Cardiac muscle cell (in vitro differentiated cells and primary cell): ENCODE measurements at regions not wholly inside any gene's neighbourhood (a gene's known extent, or its start where the extent isn't known, plus 50 kb on each side); places are given as distances from the start of the nearest gene placed in this dataset.

Experiments
- DNase-seq, 2 donors: peaks; one replicate each; pipeline versions ENCODE4 v3.0.0 to v3.0.0-alpha.2; 2010 to 2017; ENCODE audit warnings: low read depth in 1 of 2, low spot score in 1 of 2
- H3K27ac ChIP-seq: fragments of 200-600 bp; sonication (generic); 2 replicates; pipeline ENCODE4 v1.5.1; 2016
- H3K27me3 ChIP-seq: fragments of 200-600 bp; sonication (generic); 2 replicates; pipeline ENCODE4 v1.6.0; 2016; ENCODE audit warnings: control low read depth
- H3K36me3 ChIP-seq: fragments of 200-600 bp; sonication (generic); 2 replicates; pipeline ENCODE4 v1.5.1; 2016; ENCODE audit warnings: control low read depth
- H3K4me1 ChIP-seq: fragments of 200-600 bp; sonication (generic); 2 replicates; pipeline ENCODE4 v1.8.1; 2017; ENCODE audit warnings: low read depth, mild to moderate bottlenecking, mixed run types
- H3K4me3 ChIP-seq: fragments of 200-600 bp; sonication (generic); 2 replicates; pipeline ENCODE4 v1.5.1; 2016; ENCODE audit warnings: mild to moderate bottlenecking
- H3K9me3 ChIP-seq: fragments of 200-600 bp; sonication (generic); 2 replicates; pipeline ENCODE4 v1.5.1; 2017; ENCODE audit warnings: low read depth, mild to moderate bottlenecking, control low read depth
- TF ChIP-seq, protein P1 (sequence below): IDR thresholded peaks from 2 replicates; pipeline ENCODE4 v1.5.1; 2012; ENCODE audit warnings: low read depth, mild to moderate bottlenecking, low read length

DNA sequence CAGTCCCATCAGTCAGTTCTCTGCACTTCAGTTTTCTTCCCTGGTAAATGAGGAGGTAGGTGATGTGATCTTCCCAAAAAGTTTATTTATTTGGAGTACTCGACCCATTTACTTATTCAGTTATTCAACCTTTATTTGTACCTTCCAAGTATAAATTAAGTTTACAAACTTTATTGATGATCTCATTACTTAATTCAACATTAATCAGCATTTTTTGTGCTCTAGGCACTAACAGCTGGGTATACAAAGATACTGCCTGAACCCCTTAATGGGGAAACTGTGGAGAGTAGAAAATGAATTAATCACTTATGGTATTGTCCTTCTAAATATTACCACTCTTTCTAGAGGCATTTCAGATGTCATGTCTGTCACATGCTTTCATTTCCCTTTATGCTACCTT lies 293.3 kb downstream of the DLEU7 start:
- no peak for DNase-seq
- Histone ChIP-seq H3K27me3 (no peaks in the 10 kb centered on the region), H3K4me3 (no peak overlapping the region), H3K36me3 (no peaks in the 10 kb centered on the region), H3K9me3 (no peaks in the 10 kb centered on the region), H3K27ac (no peak overlapping the region), H3K4me1 (no peaks in the 10 kb centered on the region)
- TF ChIP-seq, protein P1, sequence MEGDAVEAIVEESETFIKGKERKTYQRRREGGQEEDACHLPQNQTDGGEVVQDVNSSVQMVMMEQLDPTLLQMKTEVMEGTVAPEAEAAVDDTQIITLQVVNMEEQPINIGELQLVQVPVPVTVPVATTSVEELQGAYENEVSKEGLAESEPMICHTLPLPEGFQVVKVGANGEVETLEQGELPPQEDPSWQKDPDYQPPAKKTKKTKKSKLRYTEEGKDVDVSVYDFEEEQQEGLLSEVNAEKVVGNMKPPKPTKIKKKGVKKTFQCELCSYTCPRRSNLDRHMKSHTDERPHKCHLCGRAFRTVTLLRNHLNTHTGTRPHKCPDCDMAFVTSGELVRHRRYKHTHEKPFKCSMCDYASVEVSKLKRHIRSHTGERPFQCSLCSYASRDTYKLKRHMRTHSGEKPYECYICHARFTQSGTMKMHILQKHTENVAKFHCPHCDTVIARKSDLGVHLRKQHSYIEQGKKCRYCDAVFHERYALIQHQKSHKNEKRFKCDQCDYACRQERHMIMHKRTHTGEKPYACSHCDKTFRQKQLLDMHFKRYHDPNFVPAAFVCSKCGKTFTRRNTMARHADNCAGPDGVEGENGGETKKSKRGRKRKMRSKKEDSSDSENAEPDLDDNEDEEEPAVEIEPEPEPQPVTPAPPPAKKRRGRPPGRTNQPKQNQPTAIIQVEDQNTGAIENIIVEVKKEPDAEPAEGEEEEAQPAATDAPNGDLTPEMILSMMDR, result no peak

DNA sequence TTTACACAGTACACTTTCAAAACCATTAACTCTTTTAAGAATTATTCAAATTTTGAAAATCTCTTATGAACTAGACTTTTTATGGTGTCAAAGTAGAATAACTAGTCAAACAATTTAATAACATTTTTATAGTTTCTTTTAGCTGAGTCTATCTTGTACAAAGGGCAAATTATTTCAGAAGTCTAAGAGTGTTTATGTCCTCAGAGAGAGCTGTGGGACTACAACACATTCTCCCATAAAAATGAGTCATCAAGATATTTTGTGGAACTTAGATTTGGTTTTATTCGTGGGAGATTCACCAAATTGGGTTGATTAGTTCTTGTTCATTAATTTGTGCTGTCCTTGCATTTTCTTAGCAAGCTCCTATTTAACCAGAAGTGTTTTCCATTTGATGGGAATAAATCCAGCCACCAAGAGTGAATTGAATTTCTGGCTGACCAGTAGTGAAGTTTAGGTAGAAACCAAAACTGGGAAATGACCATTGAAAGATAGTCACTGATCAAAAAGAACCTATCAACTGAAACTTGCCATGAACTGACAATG lies 291.0 kb downstream of the DLEU7 start:
- TF ChIP-seq, protein P1, result no peak

GRCh38 chr13:50561739-50562138 lies 281.8 kb downstream of the DLEU7 start:
- DNase-seq, result no peak
- H3K4me3 ChIP-seq, result no peak overlapping the region
- H3K4me1 ChIP-seq, result no peaks in the 10 kb centered on the region
- H3K27ac ChIP-seq, result no peak overlapping the region
- H3K9me3 ChIP-seq, result no peaks in the 10 kb centered on the region
- TF ChIP-seq, protein P1, result no peak
- H3K36me3 ChIP-seq, result no peaks in the 10 kb centered on the region
- no peaks in the 10 kb centered on the region for H3K27me3 ChIP-seq

More for the DNA sequence above, 291.0 kb downstream of the DLEU7 start:
- Histone ChIP-seq H3K9me3 (no peaks in the 10 kb centered on the region), H3K4me1 (no peaks in the 10 kb centered on the region), H3K36me3 (no peaks in the 10 kb centered on the region), H3K27me3 (no peaks in the 10 kb centered on the region), H3K27ac (no peak overlapping the region), H3K4me3 (no peak overlapping the region)
- DNase-seq, result no peak

- Histone ChIP-seq H3K27ac (no peak overlapping the region), H3K9me3 (no peaks in the 10 kb centered on the region), H3K27me3 (no peaks in the 10 kb centered on the region), H3K36me3 (no peaks in the 10 kb centered on the region), H3K4me1 (no peaks in the 10 kb centered on the region), H3K4me3 (no peak overlapping the region)
- no peak for DNase-seq
- TF ChIP-seq, protein P1, result no peak
Measured at GRCh38 chr13:50566646-50567045, 276.8 kb downstream of the DLEU7 start.

DNA sequence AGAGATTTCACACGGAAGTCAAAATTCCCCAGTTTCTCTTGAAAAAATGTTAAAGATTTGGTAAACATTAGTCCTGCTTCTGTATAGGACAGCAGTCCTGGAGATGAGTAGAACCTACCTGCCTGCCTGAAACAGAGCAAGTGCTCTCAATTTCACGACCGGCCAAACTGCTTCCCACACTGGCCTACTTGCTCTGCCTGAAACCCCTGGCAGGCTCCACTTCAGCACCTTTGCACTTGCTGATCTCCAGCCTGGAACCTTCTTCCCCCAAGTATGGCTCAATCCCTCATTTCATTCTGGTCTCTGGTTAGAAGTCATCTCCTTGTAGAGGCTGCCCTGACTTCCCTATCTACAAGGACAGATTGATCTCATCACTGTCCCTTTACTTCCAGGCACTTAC lies 271.4 kb downstream of the DLEU7 start:
- TF ChIP-seq, protein P1, result no peak
- no peak for DNase-seq
- H3K27ac ChIP-seq, result no peak overlapping the region

GRCh38 chr13:50573066-50573465 lies 270.4 kb downstream of the DLEU7 start:
- no peaks in the 10 kb centered on the region for H3K27me3 ChIP-seq
- DNase-seq, result no peak
- no peak overlapping the region for H3K4me3 ChIP-seq
- no peak overlapping the region for H3K27ac ChIP-seq
- no peaks in the 10 kb centered on the region for H3K9me3 ChIP-seq
- H3K36me3 ChIP-seq, result no peaks in the 10 kb centered on the region
- H3K4me1 ChIP-seq, result peaks cover 10% of the 10 kb centered on the region
- TF ChIP-seq, protein P1, result no peak

More for the DNA sequence above, 271.4 kb downstream of the DLEU7 start:
- no peaks in the 10 kb centered on the region for H3K36me3 ChIP-seq
- no peaks in the 10 kb centered on the region for H3K27me3 ChIP-seq
- H3K4me1 ChIP-seq, result peaks cover 7% of the 10 kb centered on the region
- H3K9me3 ChIP-seq, result no peaks in the 10 kb centered on the region
- no peak overlapping the region for H3K4me3 ChIP-seq
